IPS-18c (cell line): ENCODE measurements at regions not wholly inside any gene's neighbourhood (a gene's known extent, or its start where the extent isn't known, plus 50 kb on each side); places are given as distances from the start of the nearest gene placed in this dataset.

Source experiments
- H3K4me3 ChIP-seq: 2 replicates; pipeline ENCODE4 v1.7.0; 2013; ENCODE audit warnings: low read depth, mild to moderate bottlenecking, low read length, moderate library complexity; ENCODE audit not compliant: insufficient read depth
- H3K9me3 ChIP-seq: one replicate; pipeline ENCODE4 v1.6.1; 2013; ENCODE audit warnings: mild to moderate bottlenecking, low read length, moderate library complexity; ENCODE audit not compliant: control insufficient read depth, insufficient read depth

DNA sequence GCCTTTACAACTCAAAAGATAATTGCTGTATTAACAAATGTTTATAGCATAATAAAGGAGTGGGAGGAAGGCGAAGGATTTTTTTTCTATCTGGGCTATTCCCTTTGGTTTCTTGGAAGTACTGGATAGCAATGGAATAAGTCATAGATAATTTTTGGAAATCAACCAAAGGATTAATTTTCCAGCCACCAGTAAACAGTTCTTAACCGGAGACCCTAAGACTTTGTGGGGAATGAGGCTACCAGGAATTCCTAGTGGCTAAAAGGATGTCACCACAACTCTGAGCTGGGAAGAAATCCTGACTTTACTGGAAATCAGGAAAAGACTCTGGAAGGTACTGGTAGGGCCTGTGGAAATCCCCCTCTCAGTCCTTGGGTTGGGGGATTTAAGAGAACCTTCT is 138.4 kb upstream of the RARB start:
- H3K9me3 ChIP-seq = no peaks in the 10 kb centered on the region

DNA sequence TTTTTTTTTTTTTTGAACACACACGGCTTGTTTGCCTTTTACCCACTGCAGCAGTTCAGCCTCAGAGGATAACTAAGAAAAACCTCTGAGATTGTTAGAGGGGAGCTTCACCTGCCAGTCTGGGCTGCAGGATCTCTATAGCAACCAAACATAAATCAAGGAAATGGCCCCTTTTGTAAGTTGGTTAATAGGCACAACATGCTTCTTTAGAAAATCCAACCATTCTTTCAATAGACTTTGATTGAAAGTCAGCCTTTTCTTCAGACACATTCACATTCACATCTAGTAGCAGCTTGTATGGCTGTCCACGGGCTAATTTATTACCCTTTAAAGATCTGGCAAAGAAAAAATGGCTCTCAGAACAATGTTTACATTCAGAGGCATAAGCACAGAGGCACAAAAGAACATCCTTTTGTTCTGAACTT is 136.6 kb upstream of the RARB start:
- Histone ChIP-seq H3K9me3 (no peaks in the 10 kb centered on the region), H3K4me3 (no peak overlapping the region)

More for the DNA sequence above, 138.4 kb upstream of the RARB start:
- H3K4me3 ChIP-seq = no peak overlapping the region

DNA sequence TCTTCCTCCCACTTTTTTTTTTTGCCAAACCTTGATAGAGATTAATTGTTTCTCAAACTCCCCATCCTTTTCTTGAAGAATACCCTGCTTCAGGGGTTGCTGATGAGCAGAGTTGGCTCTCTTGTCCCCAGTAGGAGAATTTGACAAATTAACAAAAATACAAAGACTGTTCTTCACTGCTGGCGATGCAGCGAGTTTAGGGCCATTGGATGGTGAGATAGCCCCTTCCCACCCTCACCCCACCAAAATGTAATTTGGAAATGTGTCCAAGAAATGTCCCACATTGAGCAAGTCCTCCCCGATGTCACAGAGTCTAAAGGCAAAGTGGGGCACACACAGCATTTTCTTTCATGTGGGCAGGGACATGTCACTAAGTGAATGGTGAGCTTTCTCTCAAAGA is 136.0 kb upstream of the RARB start:
- no peak overlapping the region for H3K4me3 ChIP-seq

DNA sequence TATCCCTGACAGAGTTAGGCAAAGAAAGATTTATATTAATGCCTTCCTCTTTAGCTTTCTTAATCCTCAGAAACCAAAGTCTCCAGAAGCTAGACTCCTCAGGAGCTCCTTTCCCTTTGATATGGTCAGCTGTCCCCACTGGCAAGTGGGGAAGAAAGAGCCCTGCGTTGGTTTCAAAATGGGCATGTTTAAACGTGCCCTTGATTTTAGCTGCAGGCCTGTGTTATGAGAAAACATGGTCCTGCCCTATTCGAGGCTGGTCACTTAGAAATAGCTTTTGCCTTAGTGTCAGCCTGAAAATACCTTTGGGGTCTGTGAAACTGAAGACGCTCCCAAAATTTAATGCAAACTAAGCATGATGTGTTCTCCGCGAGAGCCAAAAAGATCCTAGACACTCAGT is 135.5 kb upstream of the RARB start:
- no peaks in the 10 kb centered on the region for H3K9me3 ChIP-seq
- H3K4me3 ChIP-seq = no peak overlapping the region

More for the DNA sequence above, 136.0 kb upstream of the RARB start:
- no peaks in the 10 kb centered on the region for H3K9me3 ChIP-seq

DNA sequence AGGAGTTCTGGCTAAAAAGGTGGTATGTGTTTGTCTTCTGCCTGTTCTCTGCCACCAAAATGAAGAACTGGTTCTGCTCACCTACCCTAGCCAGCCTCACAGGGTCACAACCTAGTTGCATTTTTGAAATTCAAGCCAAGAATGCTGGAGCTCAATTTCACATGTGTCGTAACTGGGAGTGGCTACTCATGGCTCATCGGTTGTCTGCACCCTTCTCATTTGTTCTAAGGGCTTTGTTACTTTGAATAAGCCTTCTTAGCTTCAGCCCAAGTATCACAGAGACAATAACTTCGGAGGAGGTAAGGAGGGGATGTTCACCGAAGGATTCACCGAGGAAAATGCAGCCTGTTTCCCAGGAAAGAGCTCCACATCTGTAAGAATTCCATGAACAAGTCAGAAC is 134.3 kb upstream of the RARB start:
- no peak overlapping the region for H3K4me3 ChIP-seq
- no peaks in the 10 kb centered on the region for H3K9me3 ChIP-seq

DNA sequence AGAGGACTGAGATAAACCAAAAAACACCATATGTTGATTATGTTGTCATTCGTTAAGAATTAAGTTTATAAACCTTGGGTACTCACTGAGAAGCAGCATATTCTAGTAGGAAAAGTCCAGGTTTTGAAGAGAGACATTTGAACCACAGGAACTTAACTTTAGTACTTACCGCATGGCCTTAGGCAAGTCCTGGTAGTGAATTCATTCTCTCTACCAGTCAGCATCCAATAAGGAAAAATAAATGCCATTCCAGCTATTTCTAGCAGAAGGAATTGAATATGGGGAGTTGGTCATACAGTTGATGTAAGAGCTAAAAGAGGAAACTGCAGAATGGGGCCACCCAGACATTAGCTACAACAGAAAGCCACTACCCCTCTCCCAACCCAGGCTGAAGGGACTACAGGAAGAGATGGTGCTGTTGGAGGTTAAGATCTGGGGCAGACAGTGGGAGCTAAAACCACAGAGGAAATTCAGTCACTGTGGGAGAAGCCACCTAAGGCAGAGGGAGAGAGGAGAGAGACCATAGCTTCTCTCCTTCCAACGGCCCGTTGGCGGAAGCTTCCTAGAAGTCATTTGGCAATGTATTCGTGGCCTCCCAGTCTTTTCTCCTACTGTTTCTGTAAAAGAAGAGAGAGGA is 133.8 kb upstream of the RARB start:
- Histone ChIP-seq H3K9me3 (no peaks in the 10 kb centered on the region), H3K4me3 (no peak overlapping the region)

DNA sequence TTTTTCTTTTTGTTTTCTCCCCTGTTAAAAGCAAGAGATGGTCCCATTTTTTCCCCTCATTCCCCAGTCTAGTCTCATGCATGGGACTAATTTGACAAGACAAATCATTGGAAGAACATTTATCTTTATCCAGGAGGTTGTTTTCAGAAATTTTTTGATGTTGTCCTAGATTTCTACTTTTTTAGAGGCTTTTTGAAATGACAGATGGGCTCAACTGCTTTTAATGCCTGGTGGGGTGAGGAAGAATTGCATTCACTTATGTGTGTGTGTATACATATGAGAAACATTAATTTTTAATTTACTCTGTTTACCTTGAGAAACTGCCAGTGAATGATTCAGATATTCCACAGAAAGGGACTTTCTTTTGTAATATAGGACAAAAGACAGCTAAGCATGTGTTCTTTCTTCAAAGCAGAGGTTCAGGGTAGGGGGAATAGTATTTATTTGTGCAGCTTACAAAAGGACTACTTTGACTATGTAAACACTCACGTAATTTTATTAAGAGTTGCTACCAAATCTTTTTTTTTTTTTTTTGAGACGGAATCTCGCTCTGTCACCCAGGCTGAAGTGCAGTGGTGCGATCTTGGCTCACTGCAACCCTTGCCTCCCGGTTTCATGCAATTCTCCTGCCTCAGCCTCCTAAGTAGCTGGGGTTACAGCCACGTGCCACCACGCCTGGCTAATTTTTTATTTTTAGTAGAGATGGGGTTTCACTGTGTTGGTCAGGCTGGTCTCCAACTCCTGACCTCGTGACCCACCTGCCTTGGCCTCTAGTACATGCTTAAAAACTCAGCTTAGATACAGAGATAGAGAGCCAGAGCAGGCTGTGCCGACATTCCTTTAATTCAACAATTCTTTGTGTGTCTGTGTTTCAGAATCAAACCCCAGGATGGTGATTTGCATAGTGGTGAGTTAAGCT is 130.1 kb upstream of the RARB start:
- no peak overlapping the region for H3K4me3 ChIP-seq
- no peaks in the 10 kb centered on the region for H3K9me3 ChIP-seq

DNA sequence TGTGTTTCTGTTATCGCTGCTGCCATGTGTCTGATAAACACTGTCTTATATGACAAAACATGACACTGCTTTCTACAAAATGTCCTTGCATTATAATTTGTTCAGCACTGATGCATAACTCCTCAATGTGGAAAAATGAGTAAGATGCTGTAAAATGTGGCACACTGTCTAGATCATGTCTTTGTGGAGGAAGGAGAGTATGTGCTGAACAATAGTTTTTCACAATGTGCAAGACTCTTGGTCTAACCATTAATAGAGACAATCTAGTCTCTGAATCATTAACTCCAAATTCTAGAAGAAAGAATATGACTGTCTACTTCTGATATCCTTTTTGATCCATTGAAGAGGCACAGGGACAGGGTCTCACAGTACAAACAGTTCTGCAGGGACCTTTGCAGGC is 127.9 kb upstream of the RARB start:
- H3K9me3 ChIP-seq = peaks cover 2% of the 10 kb centered on the region
- H3K4me3 ChIP-seq = no peak overlapping the region

DNA sequence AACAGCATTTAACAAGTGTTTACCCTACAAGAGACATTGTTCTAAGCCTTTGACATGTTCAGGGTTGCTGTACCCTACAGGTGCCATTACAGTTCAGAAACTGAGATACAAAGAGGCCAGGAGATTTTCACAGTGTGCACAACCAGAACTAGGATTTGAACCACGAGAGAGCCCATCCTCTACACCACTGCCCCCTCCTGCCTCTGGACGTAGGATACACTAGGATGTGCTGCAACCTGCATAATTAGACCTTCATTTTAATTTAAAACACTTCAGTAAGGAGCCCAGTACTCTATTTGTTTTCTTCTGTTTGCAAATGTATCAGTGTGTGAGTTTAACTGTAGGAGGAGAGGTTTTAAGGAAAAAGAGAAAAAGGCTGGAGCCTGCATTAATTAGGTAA is 123.1 kb upstream of the RARB start:
- peaks cover 2% of the 10 kb centered on the region for H3K9me3 ChIP-seq
- H3K4me3 ChIP-seq = no peak overlapping the region

DNA sequence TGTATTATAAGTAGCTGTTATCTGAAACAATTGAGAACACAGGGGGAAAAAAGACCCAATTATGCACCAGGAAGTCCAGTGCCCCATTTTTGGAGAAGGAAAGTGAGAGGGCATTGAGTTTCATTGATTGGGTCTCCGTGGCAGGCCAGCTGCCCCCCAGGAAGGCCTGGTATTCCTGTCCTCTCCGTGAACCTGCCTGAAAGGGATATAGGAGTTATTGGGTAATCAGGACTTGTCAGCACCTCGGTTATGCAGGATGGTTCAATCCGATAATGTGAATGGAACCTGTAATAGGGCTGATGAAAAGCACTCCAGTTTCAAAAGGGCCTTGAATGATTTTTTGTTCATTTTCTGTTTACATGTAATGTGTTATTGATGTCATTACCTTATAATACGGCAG is 122.0 kb upstream of the RARB start:
- Histone ChIP-seq H3K9me3 (peaks cover 2% of the 10 kb centered on the region), H3K4me3 (no peak overlapping the region)

DNA sequence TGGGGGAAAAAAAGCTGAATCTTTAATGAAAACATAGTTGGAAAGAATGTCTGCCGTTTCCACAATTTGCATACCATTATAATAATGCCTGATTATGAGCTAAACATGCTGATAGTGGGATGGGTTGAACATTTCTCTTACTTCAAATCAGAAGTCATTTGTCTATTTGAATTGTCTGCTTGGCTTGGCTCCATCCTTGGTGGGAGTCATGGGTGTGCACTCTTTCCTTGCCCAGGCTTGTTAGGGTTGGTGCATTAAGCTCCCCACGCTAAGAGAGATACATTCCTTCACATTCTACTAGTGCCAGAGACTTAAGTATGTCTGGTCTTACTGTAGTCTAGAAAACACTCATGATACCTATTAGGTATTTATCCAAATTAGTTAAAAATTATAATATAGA is 121.4 kb upstream of the RARB start:
- Histone ChIP-seq H3K4me3 (no peak overlapping the region), H3K9me3 (peaks cover 2% of the 10 kb centered on the region)

DNA sequence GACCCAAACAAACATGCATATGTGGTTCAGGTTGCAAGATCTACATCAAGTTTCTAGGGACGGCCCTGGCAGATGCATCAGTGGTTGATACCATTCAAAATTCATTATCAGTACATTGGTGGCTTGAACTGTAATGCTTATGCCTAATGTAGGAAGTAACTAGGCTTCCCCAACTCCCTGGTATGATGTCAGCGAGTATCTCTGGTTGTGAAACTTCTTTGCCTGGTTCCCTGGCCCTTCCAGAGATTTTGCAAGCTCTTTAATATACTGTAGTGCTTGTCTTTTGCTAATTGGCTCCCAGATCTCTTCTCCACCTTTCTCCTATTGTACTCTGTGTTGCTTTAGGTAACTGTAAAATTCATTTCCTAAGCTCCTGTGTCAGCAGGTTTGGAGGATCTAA is 114.8 kb upstream of the RARB start:
- no peaks in the 10 kb centered on the region for H3K9me3 ChIP-seq
- H3K4me3 ChIP-seq = no peak overlapping the region

DNA sequence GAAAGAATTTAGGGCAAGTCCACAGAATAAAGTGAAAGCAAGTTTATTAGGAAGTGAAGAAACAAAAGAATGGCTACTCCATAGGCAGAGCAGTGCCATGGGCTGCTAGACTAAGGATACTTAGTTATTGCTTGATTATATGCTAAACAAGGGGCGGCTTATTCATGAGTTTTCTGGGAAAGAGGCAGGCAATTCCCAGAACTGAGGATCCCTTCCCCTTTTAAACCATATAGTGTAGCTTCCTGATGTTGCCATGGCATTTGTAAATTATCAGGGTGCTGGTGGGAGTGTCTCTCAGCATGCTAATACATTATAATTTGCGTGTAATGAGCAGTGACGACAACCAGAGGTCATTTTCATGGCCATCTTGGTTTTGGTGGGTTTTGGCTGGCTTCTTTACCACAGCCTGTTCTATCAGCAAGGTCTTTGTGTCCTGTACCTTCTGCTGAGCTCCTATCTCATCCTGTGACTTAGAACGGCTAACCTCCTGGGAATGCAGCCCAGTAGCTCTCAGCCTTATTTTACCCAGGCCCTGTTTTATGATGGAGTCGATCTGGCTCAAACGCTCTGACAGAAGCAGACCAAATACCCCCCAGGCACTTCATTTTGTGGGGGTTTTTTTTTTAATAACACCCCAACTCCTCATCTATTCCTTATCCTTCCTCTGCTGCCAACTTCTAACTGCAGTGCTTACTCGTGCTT is 103.0 kb upstream of the RARB start:
- Histone ChIP-seq H3K4me3 (no peak overlapping the region), H3K9me3 (no peaks in the 10 kb centered on the region)

DNA sequence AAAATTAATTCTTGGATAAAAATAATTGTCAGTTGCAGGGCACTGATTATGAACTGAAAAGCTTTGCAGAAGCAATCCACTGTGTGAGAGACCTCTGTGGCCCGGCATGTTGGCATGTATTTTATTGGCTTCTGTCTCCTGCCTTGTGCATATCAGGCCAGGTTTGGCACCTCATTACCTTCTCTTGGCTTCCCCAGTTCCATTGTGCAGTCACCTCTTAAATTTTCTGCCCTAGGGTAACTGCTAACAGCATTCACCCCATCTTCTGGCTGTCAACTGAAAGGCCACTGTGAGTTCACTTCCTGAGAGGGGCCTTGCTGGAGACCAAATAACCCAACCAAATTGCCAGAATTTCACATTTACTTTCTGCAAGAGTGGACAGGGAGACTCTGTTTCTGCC is 92.7 kb upstream of the RARB start:
- no peaks in the 10 kb centered on the region for H3K9me3 ChIP-seq
- H3K4me3 ChIP-seq = no peak overlapping the region

DNA sequence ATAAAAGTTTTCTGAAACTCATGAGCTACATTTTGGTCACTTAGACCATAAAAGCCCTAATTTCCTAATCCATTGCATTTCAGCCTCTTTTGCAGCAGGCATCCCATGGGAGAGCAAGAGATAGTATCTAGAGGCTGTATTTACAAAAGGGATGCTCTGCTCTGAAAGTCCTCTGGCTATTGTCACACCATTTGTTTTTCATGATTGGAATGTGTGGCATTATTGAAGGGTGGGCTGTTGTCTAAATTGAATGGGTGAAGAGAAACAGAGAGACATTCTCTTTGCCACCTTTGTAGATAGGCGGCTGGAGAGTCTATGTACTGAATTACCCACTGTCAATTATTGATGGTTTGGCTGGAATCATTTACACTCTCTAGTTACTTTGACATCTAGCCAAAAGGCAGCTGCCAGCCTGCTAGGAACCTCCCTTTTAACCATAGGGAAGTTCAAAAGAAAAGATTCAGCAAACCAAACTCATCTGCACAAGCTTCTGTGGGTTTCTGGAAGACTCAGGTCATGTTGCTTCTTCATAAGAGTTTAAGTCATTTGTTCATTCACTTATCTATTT is 89.8 kb upstream of the RARB start:
- H3K4me3 ChIP-seq = no peak overlapping the region
- no peaks in the 10 kb centered on the region for H3K9me3 ChIP-seq

DNA sequence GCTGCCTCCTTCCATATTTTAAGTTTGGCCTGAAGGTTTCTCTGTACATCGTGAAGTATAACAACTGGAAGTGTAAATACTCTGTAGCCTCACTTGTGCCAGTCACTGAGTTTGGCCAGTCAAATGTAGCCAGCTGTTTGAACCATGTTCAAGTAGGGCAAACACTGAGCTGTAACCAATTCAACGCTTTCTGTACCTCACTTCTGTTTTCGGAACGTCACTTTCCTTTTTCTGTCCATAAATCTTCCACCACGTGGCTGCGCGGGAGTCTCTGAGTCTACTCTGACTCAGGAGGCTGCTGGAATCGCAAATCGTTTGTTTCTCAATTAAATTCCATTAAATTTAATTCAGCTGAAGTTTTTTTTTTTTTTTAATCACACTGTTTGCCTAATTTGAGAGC is 88.8 kb upstream of the RARB start:
- no peaks in the 10 kb centered on the region for H3K9me3 ChIP-seq
- no peak overlapping the region for H3K4me3 ChIP-seq

DNA sequence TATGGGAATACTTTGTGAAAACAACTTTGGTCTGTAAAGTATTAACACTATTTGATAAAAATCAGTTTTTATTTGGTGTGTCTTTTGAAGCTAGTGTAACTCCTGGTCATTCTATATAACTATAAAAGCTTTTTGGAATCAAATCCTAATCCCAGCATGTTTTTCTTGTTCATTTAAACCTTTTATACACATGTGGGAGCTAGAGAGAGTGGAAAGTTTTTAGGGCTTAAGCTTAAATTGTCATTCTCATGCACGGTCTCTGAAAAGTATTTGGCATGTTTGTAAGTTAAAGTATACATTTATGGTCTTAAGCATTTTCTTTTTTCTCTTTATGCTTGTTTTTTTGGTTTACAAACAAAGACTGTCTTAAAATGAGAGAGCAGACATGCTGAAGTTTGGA is 83.4 kb upstream of the RARB start:
- Histone ChIP-seq H3K9me3 (no peaks in the 10 kb centered on the region), H3K4me3 (no peak overlapping the region)

DNA sequence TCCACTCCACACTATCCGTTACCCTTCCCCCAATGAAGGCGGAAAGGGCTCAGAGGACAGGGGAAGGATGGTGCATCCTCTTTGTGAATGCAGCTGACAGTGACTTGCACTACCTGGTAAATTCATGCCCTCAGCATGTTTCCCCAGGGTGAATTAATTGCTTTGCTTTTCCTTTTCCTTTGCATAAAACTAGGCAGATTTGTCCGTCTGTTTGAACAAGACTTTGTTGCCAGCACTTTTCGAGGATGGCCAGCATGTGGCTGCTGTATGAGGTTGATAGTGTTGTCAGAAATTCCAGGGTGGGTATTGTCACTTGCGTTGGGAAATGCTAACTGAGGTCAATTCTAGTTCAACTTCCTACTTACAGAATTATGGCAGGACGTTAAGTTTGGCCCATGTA is 79.0 kb upstream of the RARB start:
- no peak overlapping the region for H3K4me3 ChIP-seq
- H3K9me3 ChIP-seq = no peaks in the 10 kb centered on the region
